NOMO-1 treated with DMSO at 0.1 percent for 48 hours (cell line): ENCODE measurements at regions not wholly inside any gene's neighbourhood (a gene's known extent, or its start where the extent isn't known, plus 50 kb on each side); places are given as distances from the start of the nearest gene placed in this dataset.

Experiments
- DNase-seq: peaks from one replicate; lab custom pipeline; 2025; ENCODE audit not compliant: unreplicated experiment; lab: John Stamatoyannopoulos, UW

DNA sequence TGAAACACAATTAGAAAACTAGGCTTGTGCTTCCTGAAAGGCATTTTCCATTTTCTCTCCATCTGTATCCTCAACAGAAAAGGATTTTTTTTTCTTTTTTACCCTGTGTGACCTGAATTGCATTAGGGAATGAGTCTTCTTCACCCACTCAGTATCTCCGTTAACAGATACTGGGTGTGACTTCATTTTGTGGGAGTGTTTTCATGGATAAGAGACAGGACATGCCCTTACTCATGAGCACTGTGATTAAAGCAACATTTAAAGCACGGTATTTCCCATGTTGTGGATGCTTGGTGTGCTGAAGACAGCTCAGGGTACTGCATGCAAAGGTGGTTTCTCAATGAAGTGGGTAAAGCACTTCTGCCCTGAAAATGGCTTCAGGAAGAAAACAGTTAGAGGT, 1397.3 kb upstream of the TMEM132C start:
- DNase-seq, result no peak

GRCh38 chr12:126873701-126874100, 1393.3 kb upstream of the TMEM132C start:
- DNase-seq, result no peak

DNA sequence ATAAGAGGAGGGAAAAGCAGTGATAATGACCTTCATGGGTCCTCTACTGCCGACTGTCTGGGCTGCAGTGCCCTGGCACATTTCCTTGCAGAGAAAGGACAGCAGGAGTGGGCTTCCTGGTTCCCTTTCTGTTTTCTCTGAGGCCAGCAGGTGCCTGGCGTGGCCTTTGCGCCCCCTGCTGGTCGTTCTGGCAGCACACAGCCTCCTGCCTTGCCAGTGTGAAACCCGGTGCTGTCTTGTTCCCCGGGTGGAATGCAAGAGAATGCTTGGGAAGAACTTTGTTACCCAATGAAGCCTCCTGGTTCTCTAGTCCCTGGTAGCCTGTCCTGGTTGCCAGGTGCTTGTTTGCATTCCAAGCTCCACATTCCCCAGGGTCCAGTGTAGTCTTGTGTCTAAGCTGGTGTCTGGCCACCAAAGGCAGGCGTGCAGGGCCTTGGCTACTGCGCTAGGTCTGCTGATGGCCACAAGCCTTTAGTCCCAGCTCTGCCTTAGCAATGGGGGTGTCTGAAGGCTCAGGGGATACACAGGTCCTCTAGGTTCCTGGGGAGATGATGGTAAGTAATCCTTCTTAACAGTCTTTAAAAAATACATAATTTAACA, 1392.4 kb upstream of the TMEM132C start:
- DNase-seq, result peak; percentile 27

DNA sequence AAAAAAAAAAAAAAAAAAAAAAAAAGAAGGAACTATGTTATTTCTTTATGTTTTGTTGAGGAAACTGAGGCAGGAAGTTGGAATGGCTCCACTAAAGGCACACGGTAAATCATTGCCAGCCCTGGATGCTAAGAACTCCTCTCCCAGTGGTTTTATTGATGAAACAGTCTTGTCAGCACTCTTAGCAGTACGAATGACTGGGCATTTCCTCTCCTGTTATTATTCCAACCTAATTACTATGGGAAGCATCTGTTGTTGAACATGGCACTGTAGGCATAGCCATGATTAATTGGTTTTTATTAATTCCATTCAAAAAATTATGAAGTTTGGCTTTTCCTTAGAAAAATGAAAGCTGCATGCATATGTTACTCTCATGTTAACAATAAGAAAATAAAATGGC, 1387.1 kb upstream of the TMEM132C start:
- DNase-seq, result no peak

DNA sequence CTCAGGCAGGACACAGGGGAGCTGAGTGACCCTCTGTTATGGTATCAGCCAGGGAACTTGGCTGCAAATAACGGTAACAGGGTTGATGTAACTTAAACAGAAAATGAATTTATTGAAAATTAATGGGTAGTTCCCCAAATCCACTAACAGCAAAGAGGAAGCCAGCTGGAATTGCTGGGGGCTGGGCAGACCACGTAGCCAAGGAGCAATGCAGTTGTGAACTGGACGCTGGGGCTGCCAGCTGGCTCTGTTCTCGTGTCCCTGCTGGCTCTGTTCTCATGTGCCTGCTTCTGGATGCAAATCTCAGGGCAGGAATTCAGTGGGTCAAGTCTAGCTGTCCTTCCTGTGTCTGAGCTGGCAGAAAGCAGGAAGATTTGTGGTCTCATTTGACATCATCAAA, 1383.3 kb upstream of the TMEM132C start:
- DNase-seq, result no peak

DNA sequence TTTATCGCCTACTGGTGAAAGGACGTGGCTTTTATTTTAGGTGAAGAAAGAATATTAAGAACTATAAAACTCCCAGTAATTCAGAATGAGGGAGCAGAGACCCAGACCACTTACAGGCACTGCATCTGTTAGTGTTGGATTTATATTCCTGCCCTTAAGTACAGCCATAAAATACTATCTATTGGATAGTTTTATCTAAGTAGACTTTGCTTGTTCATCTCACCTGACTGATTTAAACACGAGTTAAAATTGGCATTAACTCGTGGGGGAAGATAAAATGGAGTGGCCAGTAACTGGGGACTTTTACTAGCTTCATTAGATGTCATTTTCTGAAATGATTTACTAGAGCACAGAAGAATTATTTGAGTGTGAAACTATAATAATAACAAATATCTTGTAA, 1377.5 kb upstream of the TMEM132C start:
- DNase-seq, result no peak

DNA sequence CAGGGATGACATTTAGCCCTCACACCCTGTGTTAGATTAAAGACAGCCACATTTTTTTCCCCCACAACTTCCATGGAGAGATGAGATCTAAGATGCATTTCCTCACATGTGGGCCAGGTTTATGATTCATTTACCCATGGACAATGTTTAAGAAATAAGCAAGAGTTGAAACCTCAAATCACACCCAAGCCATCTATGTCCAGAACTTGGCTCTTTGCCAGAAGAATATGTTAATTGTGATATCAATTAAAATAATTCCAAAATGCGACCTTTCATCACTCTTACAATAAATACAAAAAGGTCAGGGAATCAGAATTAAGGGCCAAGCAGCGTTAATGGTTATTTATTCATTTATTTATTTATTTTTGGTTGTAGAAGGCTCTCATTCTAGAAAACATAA, 1376.9 kb upstream of the TMEM132C start:
- DNase-seq, result no peak

DNA sequence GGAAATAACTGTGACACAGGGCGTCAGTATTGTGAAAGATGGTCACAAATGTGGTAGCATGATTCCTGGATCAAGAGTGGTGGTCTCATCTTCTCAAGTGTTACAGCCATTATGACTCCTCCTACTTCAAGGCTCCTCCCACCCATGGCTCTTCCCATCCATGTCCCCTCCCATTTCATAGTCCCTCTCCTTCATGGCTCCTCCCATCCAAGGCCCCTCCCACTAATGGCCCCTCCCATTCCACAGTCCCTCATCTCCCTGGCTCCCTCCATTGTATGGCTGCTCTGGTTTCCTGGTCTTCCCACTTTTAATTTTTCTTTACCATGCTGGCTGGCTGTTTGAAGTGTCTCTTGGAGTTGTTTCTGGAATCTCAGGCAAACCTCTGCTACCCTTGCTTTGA, 1375.2 kb upstream of the TMEM132C start:
- DNase-seq, result no peak

- DNase-seq, result no peak
These were observed 1370.7 kb upstream of the TMEM132C start for GRCh38 chr12:126895951-126896913.

- DNase-seq, result no peak
These were observed 1369.9 kb upstream of the TMEM132C start for GRCh38 chr12:126897102-126897501.

- no peak for DNase-seq
These were observed 1369.2 kb upstream of the TMEM132C start for GRCh38 chr12:126897778-126898177.

- no peak for DNase-seq
These were observed 1368.4 kb upstream of the TMEM132C start for GRCh38 chr12:126898562-126898961.

- no peak for DNase-seq
These were observed 1366.8 kb upstream of the TMEM132C start for GRCh38 chr12:126899926-126900792.

DNA sequence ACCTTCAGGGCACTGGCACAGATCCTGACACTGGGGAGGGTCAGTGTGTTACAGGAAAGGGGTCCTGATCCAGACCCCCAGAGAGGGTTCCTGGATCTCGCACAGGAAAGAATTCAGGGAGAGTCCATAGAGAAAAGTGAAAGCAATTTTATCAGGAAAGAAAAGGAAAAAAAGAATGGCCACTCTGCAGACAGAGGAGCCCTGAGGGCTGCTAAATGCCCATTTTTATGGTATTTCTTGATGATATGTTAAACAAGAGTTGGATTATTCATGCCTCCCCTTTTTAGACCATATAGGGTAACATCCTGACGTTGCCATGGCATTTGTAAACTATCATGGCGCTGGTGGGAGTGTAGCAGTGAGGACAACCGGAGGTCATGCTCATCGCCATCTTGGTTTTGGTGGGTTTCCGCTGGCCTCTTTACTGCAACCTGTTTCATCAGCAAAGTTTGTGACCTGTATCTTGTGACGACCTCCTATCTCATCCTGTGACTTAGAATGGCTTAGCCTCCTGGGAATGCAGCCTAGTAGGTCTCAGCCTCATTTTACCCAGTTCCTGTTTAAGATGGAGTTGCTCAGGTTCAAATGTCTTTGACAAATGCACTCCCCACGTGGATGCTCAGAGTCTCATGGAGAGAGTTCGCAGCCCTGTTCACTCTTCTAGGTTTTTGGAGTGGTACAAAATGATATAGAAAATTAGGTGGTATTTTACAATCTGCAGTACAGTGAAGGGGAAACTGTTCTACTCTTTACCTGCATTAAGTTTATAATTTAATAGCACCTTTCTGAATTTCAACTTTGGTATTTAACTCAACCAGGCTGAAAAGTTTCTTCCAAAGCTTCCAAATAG, 1363.7 kb upstream of the TMEM132C start:
- no peak for DNase-seq

- DNase-seq, result no peak
These were observed 1361.2 kb upstream of the TMEM132C start for GRCh38 chr12:126905752-126906151.

- no peak for DNase-seq
These were observed 1358.8 kb upstream of the TMEM132C start for GRCh38 chr12:126907900-126908764.

- DNase-seq, result no peak
These were observed 1358.2 kb upstream of the TMEM132C start for GRCh38 chr12:126908765-126909142.

- no peak for DNase-seq
These were observed 1356.4 kb upstream of the TMEM132C start for GRCh38 chr12:126910570-126910969.

- DNase-seq, result no peak
These were observed 1354.9 kb upstream of the TMEM132C start for GRCh38 chr12:126912111-126912510.
